Tibial artery (tissue), 4 donors: ENCODE measurements at regions not wholly inside any gene's neighbourhood (a gene's known extent, or its start where the extent isn't known, plus 50 kb on each side); places are given as distances from the start of the nearest gene placed in this dataset.

Source experiments
- DNase-seq, 2 donors: peaks; one replicate each; pipeline ENCODE4 v3.0.0-alpha.2; 2019
- H3K27ac ChIP-seq, 2 donors: fragments of 200-600 bp; sonication (generic) in 1 of 2; 1 replicate in 1 of 2; 2 replicates in 1 of 2; pipeline ENCODE4 v1.5.1; 2018 to 2019; ENCODE audit warnings: mild to moderate bottlenecking in 1 of 2
- H3K27me3 ChIP-seq, 2 donors: fragments of 200-600 bp; sonication (generic) in 1 of 2; one replicate each; pipeline versions ENCODE4 v1.5.1 to v1.6.0; 2016 to 2019
- H3K36me3 ChIP-seq, 3 donors: fragments of 200-600 bp; sonication (generic) in 2 of 3; one replicate each; pipeline ENCODE4 v1.5.1; 2016 to 2019; ENCODE audit warnings: mild to moderate bottlenecking in 2 of 3
- H3K4me1 ChIP-seq, 4 donors: fragments of 200-600 bp; sonication (generic) in 2 of 4; 1 replicate in 3 of 4; 2 replicates in 1 of 4; pipeline ENCODE4 v1.5.1; 2016 to 2019
- H3K4me3 ChIP-seq, 2 donors: fragments of 200-600 bp; sonication (generic) in 1 of 2; 1 replicate in 1 of 2; 2 replicates in 1 of 2; pipeline ENCODE4 v1.5.1; 2018 to 2019; ENCODE audit warnings: mild to moderate bottlenecking in 2 of 2
- H3K9me3 ChIP-seq, 3 donors: fragments of 200-600 bp; sonication (generic) in 1 of 3; one replicate each; pipeline ENCODE4 v1.5.1; 2016 to 2019
- CTCF ChIP-seq, 2 experiments: fragments of 200-600 bp in 1 of 2; fragments of 450-650 bp in 1 of 2; IDR thresholded peaks; one replicate each; pipeline ENCODE4 v1.5.1; 2017 to 2019; ENCODE audit warnings: antibody characterized with exemption in 2 of 2, mild to moderate bottlenecking in 1 of 2, moderate library complexity in 1 of 2
- intact Hi-C: fragments of 100-400 bp; cut with DNase I; formaldehyde crosslinking; loops from one replicate; pipeline ENCODE4 v1.15.0; 2023; ENCODE audit warnings: low total_unique reads

DNA sequence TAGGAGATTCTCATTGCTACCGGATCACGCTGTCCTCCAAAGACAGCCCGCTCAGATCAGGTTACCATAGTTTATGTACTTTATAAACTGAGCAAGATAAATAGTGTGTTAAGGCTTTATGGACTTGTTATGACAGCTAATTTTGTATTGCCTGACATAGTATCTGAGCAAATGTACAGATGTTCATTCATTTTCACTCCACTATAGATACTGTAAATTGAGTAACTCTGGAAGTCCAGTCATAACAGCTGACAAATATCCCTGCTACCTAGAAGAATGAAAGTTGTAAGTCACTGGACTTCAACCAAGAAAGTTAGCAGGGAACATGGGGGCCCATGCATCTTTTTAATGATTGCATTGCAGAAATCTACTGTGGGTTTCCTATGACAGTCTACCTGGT, 292.4 kb upstream of the ADAMTS16 start:
- H3K36me3 ChIP-seq, result no peaks in the 10 kb centered on the region
- H3K27me3 ChIP-seq, result no peaks in the 10 kb centered on the region
- TF ChIP-seq CTCF (IDR thresholded peaks at IDR 0.05), result no peak
- H3K27ac ChIP-seq, result no peak overlapping the region
- intact Hi-C loops, result no loop called here
- no peaks in the 10 kb centered on the region for H3K4me1 ChIP-seq
- no peak overlapping the region for H3K4me3 ChIP-seq
- no peak for DNase-seq
- H3K9me3 ChIP-seq, result no peaks in the 10 kb centered on the region

GRCh38 chr5:4855036-4855435, 285.1 kb upstream of the ADAMTS16 start:
- H3K27me3 ChIP-seq, result no peaks in the 10 kb centered on the region
- no peaks in the 10 kb centered on the region for H3K9me3 ChIP-seq
- no peak for DNase-seq
- H3K4me3 ChIP-seq, result no peak overlapping the region
- intact Hi-C loops, result no loop called here
- H3K4me1 ChIP-seq, result no peaks in the 10 kb centered on the region
- TF ChIP-seq CTCF (IDR thresholded peaks at IDR 0.05), result no peak
- H3K27ac ChIP-seq, result no peak overlapping the region
- no peaks in the 10 kb centered on the region for H3K36me3 ChIP-seq

GRCh38 chr5:4855880-4856279, 284.2 kb upstream of the ADAMTS16 start:
- no peaks in the 10 kb centered on the region for H3K9me3 ChIP-seq
- intact Hi-C loops, result no loop called here
- TF ChIP-seq CTCF (IDR thresholded peaks at IDR 0.05), result no peak
- no peak overlapping the region for H3K27ac ChIP-seq
- H3K4me3 ChIP-seq, result no peak overlapping the region
- no peaks in the 10 kb centered on the region for H3K4me1 ChIP-seq
- DNase-seq, result no peak
- H3K27me3 ChIP-seq, result no peaks in the 10 kb centered on the region
- no peaks in the 10 kb centered on the region for H3K36me3 ChIP-seq

GRCh38 chr5:4857761-4858160, 282.4 kb upstream of the ADAMTS16 start:
- intact Hi-C loops, result no loop called here

GRCh38 chr5:4859500-4860235, 280.5 kb upstream of the ADAMTS16 start:
- DNase-seq, result no peak
- Histone ChIP-seq H3K9me3 (no peaks in the 10 kb centered on the region), H3K27me3 (no peaks in the 10 kb centered on the region), H3K4me1 (no peaks in the 10 kb centered on the region), H3K36me3 (no peaks in the 10 kb centered on the region), H3K27ac (no peak overlapping the region), H3K4me3 (no peak overlapping the region)
- intact Hi-C loops, result no loop called here
- no peak for TF ChIP-seq CTCF (IDR thresholded peaks at IDR 0.05)

More at GRCh38 chr5:4857761-4858160, 282.4 kb upstream of the ADAMTS16 start:
- DNase-seq, result no peak
- H3K27ac ChIP-seq, result no peak overlapping the region
- no peaks in the 10 kb centered on the region for H3K36me3 ChIP-seq
- H3K9me3 ChIP-seq, result no peaks in the 10 kb centered on the region
- no peaks in the 10 kb centered on the region for H3K27me3 ChIP-seq
- no peaks in the 10 kb centered on the region for H3K4me1 ChIP-seq
- no peak for TF ChIP-seq CTCF (IDR thresholded peaks at IDR 0.05)
- H3K4me3 ChIP-seq, result no peak overlapping the region

- Histone ChIP-seq H3K4me3 (no peak overlapping the region), H3K9me3 (no peaks in the 10 kb centered on the region), H3K27ac (no peak overlapping the region), H3K27me3 (no peaks in the 10 kb centered on the region), H3K4me1 (no peaks in the 10 kb centered on the region), H3K36me3 (no peaks in the 10 kb centered on the region)
- DNase-seq, result no peak
- intact Hi-C loops, result no loop called here
- TF ChIP-seq CTCF (IDR thresholded peaks at IDR 0.05), result no peak
These were observed 279.5 kb upstream of the ADAMTS16 start for GRCh38 chr5:4860631-4861030.
